SHP77 (cell line): ENCODE measurements at regions not wholly inside any gene's neighbourhood (a gene's known extent, or its start where the extent isn't known, plus 50 kb on each side); places are given as distances from the start of the nearest gene placed in this dataset.

Experiments
- DNase-seq, 2 experiments: peaks; one replicate each; lab custom pipeline; 2025; lab: John Stamatoyannopoulos, UW

DNA sequence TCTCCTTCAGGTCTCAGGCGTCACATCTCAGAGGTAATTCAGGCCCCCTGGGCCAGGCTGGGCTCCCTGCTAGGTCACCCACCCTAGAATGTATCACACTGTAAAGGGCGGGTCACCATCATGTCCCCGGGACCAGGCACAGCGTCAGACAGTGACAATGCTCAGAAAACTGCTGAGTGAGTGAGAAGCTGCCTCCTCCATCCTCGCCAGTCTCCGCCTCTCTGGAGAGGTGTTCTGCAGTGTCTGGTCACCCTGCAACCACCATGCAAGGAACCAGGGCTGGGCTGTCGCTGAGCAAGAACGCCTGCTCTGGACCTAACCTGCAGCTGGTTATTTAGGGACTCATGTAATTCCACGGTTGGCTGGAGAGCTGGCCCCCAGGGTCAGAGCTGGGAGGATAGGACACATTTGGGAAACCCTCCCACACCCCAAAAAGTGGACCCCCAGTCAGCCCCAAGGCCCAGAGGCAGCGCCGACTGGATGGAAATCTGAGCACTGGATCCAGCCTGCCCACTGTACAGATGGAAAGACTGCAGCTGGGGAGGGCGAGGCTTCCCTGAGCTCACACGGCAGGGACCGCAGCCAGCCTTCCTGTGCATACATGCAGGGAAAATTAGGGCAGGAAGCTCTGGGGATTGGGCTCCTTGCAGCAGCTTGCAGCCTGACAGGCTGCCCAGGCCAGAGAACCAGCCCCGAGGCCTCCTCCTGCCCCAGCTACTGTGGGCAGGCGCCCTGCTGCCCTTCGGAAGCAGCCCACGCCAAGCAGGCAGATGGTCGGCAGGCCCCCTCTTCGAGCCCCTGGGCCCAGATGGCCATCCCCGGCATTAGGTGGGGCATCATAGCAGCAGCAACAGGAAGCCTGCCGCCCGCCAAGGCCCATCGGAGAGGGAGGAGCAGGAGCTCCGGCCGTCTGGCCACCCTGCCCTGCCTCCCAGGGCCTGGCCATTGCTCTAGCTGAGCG is 105.4 kb upstream of the ZMIZ1 start:
- DNase-seq = peak in 1 of 2 experiments; percentile 12

DNA sequence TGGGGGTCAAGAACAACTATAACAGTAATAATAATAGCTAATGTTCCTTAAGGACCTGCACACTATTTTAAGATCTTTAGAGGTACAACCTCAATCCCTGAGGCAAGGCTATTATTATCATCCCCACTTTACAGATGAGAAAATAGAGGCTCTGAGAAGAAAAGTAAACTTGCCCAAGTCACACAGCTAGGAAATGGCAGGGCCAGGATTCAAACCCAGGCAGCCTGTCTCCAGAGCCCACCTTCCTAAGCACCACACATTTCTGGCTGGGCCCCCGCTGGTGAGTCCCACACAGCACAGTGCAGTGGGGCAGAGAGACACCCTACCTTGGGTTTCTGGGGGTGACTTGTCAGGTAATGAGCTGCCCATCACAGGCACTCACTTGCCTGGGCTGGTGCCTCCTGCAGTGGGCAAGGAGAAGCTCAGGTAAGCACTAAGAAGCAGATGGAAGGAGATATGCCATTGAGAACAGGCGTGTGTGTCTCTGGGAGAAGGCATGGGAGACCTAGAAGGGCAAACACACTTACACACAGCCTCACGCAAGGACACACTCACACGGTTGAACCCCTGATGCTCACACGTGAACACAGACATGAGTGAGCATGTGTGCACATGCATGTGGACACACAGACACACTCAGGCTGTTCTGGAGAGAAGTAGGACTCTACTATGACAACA is 104.4 kb upstream of the ZMIZ1 start:
- no peak for DNase-seq

DNA sequence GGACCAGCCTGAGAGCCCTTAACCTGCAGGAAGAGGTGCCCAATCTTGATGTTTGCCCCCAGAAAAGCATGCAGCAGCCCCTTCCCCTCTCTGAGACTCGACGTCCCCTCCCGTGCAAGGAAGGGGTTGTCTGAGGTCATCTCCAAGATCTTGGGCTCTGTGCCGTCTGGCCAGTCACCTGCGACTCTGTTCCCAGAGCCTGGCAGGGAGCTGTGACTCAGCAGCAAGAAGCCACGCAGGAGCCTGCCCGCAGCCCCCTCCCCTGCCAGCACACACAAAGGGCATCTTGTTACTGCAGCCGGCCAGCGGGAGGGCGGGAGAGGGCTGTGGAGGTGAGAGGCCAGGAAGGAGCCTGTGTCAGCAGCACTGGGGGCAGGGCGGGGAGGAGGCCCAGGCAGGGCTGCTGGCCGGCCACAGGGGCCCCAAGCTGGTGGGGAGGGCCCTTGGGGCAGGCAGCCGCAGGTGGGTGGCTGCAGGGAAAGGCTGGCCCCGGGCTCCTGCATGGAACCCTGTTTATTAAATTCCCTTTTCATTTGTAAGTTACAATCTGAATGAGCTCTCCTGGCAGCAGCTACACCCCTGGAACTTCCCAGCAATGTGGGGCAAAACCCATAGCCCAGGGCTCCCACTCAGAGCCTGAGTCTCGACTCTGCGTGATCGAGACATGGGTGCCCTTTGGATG is 103.7 kb upstream of the ZMIZ1 start:
- peak in 1 of 2 experiments; percentile 45 for DNase-seq

DNA sequence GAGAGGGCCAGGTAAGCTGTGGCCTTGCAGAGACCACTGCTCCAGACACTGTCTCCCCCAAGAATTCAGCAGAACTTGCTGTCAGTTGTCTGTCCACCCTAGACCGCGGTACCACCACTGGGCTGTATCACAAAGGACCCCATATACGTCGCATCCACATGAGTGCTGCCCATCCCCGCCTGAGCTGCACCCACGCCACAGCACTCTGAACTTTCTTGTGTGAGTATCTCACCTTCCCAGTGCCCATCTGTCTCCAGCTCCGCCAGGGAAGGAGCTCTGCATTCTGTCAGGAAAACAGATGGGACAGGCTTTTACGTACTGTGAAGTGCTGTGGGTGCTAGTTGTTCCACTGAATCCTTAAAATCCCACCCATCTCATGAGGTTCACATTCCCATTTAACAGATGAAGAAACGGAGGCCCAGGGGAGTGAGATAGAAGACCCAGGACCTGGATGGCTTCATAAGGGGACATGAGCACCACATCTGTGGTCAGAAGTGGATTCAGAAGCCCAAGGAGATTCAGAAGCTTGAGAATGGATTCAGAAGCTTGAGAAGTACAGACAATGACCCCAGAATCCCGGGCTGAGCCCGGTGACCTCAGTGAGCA is 102.5 kb upstream of the ZMIZ1 start:
- DNase-seq = no peak

DNA sequence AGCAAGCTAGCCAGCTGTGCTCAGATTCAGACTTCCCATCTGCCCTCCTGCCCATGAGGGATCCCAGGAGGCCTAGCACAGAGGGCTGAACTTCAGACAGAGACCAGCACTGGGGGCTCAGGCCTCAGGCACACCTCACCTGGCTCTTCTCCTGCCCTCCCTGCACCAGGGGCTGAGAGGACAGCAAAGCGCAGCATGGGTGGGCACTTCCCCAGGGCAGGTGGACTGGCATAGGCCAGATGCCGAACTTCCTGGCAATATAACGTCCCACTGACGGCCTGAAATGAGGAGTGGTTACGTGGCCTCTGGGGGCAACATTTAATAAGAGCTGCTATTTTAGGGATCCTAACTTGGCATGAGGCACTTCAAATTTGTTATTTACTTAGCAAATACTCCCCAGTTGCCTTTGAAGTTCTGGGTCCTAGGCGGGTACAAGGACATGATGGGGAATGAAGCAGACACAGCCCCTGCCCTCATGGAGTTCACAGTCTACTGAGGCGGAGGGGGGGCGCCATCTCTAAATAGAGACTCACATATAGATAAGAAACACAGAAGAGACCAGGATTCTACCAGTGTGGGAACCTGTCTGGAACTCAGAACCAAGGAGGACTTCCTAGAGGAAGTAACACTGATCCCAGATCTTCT is 101.8 kb upstream of the ZMIZ1 start:
- DNase-seq = no peak

GRCh38 chr10:78968300-78968942 is 100.3 kb upstream of the ZMIZ1 start:
- no peak for DNase-seq

DNA sequence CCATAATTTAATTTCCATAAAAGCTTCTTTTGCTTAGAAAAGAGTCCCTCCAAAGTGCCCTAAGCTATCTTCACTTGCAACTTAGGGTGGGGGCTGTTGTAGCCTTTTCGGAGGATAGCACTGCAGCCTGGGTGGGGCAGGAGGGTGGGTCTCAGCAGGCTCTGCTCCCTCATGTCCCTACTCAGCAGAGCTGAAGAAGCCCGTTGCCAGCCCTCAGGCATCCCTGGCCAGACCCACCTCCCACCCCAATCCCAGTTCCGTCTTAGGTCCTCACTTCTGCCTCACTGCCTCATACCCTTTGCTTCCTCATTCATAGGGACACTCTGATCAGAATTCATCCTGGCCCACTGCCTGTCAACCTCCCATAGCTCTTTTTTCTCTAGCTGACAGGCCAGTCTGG is 99.8 kb upstream of the ZMIZ1 start:
- no peak for DNase-seq

GRCh38 chr10:78969719-78970118 is 99.0 kb upstream of the ZMIZ1 start:
- DNase-seq = no peak

- no peak for DNase-seq
Measured at GRCh38 chr10:78970261-78970660, 98.5 kb upstream of the ZMIZ1 start.

DNA sequence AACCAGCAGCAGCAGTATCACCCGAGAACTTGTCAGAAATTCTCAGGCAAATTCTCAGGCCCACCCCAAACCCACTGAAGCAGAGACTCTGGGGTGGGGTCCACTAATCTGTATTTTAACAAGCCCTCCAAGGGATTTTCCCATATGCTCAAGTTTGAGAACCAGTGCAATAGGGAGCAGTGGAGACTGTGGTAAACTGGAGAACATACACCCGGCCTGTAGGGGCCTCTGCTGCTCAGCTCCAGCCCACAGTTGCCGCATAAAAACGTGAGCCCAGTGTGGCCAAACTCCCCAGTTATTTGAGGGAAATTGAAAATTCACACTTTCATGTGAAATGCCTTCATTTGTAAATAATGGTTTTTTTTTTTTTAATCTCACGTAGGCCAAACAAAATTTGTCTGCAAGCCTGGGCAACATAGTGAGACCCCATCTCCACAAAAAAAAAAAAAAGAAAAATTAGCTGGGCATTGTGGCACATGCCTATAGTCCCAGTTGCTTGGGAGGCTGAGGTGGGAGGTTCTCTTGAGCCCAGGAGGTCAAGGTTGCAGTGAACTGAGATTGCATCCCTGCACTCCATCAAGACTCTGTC is 97.6 kb upstream of the ZMIZ1 start:
- DNase-seq = no peak

GRCh38 chr10:78972160-78972946 is 96.4 kb upstream of the ZMIZ1 start:
- DNase-seq = peak in 1 of 2 experiments; percentile 11

- DNase-seq = peak; percentile 63 to 76
Measured at GRCh38 chr10:78972947-78973900, 95.5 kb upstream of the ZMIZ1 start.

DNA sequence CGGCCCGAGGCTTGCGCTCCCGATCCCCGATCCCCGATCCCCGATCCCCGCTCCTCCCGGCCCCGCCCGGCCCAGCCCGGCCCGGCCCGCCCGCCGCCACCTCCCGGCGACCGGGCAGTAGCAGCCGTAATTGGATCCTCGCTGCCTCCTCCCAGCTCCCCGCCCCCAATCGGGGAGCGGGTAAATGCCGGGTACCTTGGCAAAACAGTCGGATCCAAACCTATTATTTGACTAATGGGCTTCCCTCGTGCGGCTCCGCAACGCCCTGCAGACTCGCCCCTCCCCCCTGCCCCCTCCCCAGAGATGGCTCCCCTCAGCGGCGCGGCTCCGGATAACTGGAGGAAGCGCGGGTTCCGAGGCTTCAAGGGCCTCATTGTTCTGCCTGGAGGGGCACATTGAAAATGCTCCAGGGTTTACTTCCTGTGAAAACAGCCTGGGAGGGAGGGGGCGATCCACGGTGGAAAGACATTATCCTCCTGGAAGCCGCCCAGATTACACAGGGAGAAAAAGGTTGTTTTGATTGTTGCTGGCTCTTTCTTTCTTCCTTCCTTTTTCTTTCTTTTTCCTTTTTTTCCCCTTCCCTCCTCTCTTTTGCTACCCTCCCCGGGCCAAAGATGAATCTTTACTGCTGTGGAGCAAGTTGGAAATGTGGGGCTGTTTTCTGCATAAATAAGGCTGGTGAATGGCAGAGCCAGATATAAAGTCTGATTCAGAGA is 94.7 kb upstream of the ZMIZ1 start:
- peak; percentile 48 to 63 for DNase-seq

GRCh38 chr10:78974617-78975317 is 94.0 kb upstream of the ZMIZ1 start:
- DNase-seq = peak; percentile 33 to 46

DNA sequence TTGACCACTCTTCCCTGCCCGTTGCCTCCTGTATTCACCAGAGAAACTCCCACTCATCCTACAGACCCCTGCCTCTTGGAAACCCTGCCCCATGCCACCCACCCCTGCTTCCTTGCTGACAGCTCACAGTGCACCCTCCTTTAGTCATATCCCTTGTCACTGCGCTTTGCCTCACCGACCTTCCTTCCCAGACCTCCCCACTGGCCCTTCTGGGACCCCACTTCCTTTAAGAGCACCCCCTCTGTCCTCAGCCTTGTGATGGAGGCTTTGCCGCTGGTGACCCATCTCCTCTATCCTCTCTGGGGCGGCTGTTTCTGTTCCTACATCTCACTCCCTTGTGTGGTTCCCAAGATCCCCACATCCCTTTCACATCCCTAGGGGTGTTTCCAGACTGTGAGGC is 92.8 kb upstream of the ZMIZ1 start:
- DNase-seq = no peak

DNA sequence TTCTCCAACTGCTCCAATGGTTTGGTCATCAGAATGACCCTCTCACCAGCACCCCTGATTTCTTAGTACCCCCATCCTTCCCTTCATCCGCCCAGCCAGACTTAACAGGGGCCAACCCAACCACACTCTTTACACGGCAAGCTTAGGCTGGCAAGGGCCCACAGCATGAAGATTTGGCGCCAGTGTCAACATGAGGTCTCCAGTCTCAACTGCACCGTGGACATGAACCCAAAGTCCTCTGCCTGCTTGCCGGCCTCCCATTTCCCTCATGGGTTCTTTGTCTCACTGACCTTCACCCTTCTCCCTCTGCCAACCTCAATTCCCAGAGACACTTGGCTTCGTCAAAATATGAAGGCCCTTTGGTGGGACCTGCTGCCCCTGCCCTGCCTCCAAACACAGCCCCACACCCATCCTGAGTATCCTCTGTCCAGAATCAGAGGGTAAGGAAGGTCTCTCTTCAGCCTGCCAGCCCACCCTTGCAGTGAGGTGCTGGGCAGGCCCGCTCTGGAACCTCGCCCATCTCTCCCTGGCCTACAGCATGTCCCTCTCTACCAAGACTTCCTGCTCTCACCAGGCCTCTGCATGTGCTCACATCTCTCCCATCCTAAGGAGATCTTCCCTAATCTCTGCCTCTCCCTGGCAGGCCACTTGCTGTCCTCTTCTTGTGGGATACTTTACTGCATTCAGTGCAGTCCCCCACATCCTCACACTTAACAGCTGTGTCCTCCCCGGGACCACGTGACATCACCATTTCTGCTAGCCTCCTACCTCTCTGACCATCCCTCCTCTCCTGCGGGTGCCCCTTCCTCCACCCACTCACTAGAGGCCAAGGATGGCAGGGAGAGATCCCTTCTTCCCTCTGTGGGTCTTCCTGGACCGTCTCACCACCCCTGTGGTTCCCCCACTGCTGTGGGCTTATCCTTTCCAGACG is 91.7 kb upstream of the ZMIZ1 start:
- DNase-seq = no peak
